ENCODE measurements at regions not wholly inside any gene's neighbourhood (a gene's known extent, or its start where the extent isn't known, plus 50 kb on each side); places are given as distances from the start of the nearest gene placed in this dataset.

DNA sequence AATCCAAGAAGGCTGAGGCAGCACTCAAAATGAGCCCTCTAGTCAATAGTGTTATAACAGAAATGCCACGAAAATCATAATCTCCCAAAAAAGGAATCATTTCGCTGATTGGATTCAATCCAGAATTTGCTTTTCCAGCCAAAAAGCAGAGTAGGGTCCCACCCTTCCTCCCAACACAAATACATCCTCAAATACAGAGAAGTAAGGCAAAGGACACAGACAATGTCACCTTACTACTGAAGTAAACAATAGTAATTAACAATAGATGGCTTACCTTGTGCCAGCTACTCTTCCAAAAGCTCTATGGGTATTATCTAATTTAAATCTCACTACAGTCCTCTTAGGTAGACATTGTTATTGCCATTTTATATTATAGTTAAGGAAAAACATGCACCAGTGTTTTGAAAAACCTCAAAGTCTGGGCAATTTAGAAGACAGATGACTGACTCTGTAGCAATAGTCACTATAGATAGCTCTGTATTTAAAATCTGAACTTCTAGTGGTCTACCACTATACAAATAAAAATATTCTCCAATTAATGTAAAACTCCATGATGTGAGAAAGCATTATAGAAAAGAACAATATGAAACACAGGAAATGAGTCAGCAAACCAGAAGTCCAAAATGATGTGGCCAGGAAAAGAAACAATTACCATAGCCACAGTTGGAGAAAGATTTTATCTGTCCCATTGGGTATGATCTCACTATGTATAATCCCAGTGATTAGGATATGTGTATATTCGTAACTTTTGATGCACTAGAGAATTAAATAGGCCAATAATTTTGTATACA lies 305.0 kb upstream of the ERBB4 start:
- H3K9me3 Mint-ChIP-seq: peaks cover 7% of the 10 kb centered on the region
- H3K36me3 Mint-ChIP-seq: no peaks in the 10 kb centered on the region
- no peak overlapping the region for H3K27ac Mint-ChIP-seq
- no peaks in the 10 kb centered on the region for H3K27me3 Mint-ChIP-seq (ENCODE audit: low read depth)
- H3K4me1 Mint-ChIP-seq: peaks cover 7% of the 10 kb centered on the region
- TF ChIP-seq, protein P1, sequence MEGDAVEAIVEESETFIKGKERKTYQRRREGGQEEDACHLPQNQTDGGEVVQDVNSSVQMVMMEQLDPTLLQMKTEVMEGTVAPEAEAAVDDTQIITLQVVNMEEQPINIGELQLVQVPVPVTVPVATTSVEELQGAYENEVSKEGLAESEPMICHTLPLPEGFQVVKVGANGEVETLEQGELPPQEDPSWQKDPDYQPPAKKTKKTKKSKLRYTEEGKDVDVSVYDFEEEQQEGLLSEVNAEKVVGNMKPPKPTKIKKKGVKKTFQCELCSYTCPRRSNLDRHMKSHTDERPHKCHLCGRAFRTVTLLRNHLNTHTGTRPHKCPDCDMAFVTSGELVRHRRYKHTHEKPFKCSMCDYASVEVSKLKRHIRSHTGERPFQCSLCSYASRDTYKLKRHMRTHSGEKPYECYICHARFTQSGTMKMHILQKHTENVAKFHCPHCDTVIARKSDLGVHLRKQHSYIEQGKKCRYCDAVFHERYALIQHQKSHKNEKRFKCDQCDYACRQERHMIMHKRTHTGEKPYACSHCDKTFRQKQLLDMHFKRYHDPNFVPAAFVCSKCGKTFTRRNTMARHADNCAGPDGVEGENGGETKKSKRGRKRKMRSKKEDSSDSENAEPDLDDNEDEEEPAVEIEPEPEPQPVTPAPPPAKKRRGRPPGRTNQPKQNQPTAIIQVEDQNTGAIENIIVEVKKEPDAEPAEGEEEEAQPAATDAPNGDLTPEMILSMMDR (IDR thresholded peaks at IDR 0.05; ENCODE audit: unreplicated experiment): no peak
- DNase-seq (ENCODE audit: low spot score in 2 of 2, unreplicated experiment in 2 of 2): no peak
- H3K4me3 Mint-ChIP-seq: no peak overlapping the region

DNA sequence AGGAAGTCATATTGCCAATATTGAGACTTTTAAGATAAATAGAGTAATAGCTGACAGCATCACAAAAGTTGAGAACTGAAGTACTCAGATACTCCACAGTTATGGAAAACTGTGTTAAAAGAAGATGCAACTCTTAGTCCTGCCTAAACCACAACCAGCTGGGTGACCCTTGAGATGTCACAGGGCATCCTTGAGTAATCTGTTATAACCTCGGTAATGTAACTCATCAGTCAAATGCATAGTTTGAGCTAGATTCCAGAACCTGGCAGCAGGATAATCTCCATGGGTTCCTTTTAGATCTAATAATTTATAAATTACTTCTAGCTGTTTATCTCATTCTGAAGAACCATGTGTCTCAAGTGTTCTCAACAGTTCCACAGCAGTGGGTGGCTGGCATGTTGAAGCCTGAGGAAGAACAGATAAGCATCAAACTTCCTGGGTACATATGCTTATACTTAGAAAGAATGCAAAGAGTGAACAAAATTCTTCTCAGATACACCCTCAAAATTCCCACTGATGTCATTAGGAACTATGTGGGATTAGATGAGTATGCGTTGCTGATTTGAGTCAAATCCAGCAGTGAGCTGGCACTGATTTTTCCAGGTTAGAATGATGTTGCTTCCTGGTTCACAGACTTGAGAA lies 304.1 kb upstream of the ERBB4 start:
- H3K27ac Mint-ChIP-seq: no peak overlapping the region
- peaks cover 7% of the 10 kb centered on the region for H3K9me3 Mint-ChIP-seq
- H3K27me3 Mint-ChIP-seq (ENCODE audit: low read depth): no peaks in the 10 kb centered on the region
- DNase-seq (ENCODE audit: low spot score in 2 of 2, unreplicated experiment in 2 of 2): no peak
- H3K4me3 Mint-ChIP-seq: no peak overlapping the region
- TF ChIP-seq, protein P1 (IDR thresholded peaks at IDR 0.05; ENCODE audit: unreplicated experiment): no peak
- H3K36me3 Mint-ChIP-seq: no peaks in the 10 kb centered on the region
- H3K4me1 Mint-ChIP-seq: peaks cover 7% of the 10 kb centered on the region

DNA sequence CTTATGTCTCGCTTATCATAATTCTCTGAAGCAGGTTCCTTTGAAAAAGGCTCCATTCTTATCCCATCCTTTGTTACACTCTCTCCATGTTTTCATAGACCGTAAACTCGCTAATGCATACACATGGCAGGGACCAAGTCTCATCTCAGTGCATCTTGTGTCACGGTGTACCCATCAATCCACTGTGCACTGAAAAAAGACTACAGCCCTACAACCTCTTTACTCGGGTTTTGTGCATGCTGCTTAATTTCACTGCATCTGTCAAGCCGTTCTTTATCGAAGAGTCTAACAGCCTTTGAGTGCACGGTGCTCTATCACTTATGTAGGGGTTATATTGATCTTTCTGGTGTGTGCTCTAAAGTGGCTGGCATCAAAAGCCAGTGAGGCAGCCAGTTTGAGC lies 302.9 kb upstream of the ERBB4 start:
- Mint-ChIP-seq H3K27me3 (ENCODE audit: low read depth) (no peaks in the 10 kb centered on the region), H3K27ac (no peak overlapping the region), H3K4me3 (no peak overlapping the region), H3K4me1 (peaks cover 7% of the 10 kb centered on the region), H3K36me3 (no peaks in the 10 kb centered on the region), H3K9me3 (peaks cover 7% of the 10 kb centered on the region)
- no peak for DNase-seq (ENCODE audit: low spot score in 2 of 2, unreplicated experiment in 2 of 2)
- TF ChIP-seq, protein P1 (IDR thresholded peaks at IDR 0.05; ENCODE audit: unreplicated experiment): no peak

DNA sequence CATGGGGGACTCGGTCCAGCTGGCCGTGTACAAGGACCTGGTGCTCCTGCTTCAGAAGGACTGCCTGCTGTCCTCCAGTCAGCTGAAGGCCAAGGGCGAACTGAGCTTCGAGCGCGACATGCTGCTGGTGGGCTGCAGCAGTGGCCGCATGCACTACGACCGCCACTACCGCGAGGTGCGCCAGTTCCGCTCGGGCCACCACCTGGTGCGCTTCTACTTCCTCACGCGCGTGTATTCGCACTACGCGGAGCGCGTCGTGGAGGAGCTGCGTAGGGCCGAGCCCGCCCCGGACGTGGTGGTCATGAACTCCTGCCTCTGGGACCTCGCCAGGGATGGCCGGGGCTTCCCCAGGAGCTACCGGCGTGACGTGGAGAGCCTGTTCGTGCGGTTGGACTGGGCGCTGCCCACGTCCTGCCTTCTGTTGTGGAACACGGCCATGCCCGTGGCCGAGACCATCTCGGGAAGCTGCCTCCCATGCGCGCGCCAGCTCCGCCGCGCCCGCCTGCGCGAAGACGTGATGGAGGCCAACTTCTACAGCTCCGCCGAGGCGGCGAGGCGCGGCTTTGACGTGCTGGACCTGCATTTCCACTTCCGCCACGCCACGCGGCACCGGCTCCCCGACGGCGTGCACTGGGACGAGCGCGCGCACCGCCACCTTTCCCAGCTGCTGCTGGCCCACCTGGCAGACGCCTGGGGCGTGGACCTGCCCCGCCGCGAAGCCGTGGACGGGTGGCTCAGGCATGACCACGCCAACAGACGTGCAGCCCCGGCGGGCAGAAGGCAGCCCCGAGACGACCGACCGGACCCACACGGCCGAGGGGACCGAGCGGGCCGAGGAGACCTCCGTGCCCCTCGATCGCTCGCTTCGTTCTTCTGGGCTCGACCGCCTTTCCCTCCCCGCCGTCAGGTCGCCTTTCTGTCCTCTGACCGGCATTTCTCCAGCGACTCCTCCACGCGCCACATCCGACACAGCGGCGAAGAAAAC lies 293.9 kb upstream of the ERBB4 start:
- Mint-ChIP-seq H3K4me1 (peaks cover 12% of the 10 kb centered on the region), H3K27me3 (ENCODE audit: low read depth) (no peaks in the 10 kb centered on the region), H3K4me3 (no peak overlapping the region), H3K9me3 (peaks cover 14% of the 10 kb centered on the region), H3K27ac (no peak overlapping the region), H3K36me3 (peaks cover 6% of the 10 kb centered on the region)
- no peak for DNase-seq (ENCODE audit: low spot score in 2 of 2, unreplicated experiment in 2 of 2)
- TF ChIP-seq, protein P1 (IDR thresholded peaks at IDR 0.05; ENCODE audit: unreplicated experiment): no peak

DNA sequence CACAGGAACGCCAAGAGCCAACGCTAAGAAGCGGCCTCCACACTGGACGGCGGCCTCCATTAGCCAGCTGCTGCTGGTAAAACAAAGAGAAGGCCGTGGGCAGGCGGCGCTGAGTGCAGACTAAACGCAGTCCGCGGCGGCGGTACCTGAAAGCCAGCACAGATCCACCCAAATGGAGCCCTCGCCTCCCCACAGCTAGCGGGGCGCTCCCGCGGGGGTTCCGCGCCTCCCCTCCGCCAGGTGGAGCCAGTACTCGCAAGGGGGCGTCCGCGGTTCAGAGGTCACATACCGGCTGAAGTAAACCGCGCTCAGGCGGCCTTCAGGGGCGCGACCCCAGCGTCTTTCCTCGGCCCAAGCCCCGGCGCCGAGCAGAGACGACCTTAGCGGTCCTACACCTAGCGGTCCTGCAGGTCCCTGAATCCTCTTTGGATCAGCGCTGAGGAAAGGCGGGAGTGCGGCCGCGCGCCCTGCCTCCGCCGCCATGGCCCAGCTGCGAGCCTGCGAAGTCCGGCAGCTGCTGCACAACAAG lies 293.1 kb upstream of the ERBB4 start:
- peaks cover 6% of the 10 kb centered on the region for H3K36me3 Mint-ChIP-seq
- peaks cover 14% of the 10 kb centered on the region for H3K9me3 Mint-ChIP-seq
- TF ChIP-seq, protein P1 (IDR thresholded peaks at IDR 0.05; ENCODE audit: unreplicated experiment): no peak
- no peaks in the 10 kb centered on the region for H3K27me3 Mint-ChIP-seq (ENCODE audit: low read depth)
- H3K4me1 Mint-ChIP-seq: peaks cover 12% of the 10 kb centered on the region
- H3K4me3 Mint-ChIP-seq: no peak overlapping the region
- no peak overlapping the region for H3K27ac Mint-ChIP-seq
- DNase-seq (ENCODE audit: low spot score in 2 of 2, unreplicated experiment in 2 of 2): no peak
